ENCODE measurements at regions not wholly inside any gene's neighbourhood (a gene's known extent, or its start where the extent isn't known, plus 50 kb on each side); places are given as distances from the start of the nearest gene placed in this dataset.

DNA sequence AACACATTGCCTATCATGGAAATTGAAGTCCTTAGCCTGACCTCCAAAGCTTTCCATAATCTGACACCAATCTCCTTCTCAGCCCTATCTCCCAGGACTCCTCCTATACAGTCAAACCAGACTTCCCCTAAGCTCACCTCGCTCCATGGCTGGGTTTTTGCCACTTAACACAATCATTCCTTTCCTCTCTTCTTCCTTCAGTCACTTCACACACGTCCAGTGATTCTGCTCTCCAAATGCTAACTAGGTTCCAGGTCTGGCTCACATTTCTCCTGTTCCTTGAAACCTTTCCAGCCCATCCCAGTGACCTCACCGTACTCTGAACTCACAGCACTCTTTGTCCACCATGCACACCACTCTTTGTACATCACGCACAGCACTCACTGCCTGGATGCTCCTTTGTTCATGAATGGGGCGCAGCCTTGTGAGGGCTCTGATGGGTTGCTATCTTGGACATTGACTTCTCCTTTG is 98.4 kb downstream of the GLUL start (continued):
- no peak for TF ChIP-seq ZNF510 (CRISPR knock-in tag; IDR thresholded peaks at IDR 0.05; ENCODE audit: low read depth)
- TF ChIP-seq ZBTB38 (CRISPR knock-in tag; IDR thresholded peaks at IDR 0.05) = peak; percentile 68; the same call in 1 of the 2 replicates
- no peak; the same call in 1 of the 2 replicates for TF ChIP-seq YEATS4 (CRISPR knock-in tag; IDR thresholded peaks at IDR 0.05; ENCODE audit: borderline replicate concordance)
- 0 out of 2 replicates have a peak, but pooled peaks have one; percentile 49 for TF ChIP-seq ZNF614 (CRISPR knock-in tag; IDR thresholded peaks at IDR 0.05; ENCODE audit: borderline replicate concordance)
- TF ChIP-seq, protein P1, sequence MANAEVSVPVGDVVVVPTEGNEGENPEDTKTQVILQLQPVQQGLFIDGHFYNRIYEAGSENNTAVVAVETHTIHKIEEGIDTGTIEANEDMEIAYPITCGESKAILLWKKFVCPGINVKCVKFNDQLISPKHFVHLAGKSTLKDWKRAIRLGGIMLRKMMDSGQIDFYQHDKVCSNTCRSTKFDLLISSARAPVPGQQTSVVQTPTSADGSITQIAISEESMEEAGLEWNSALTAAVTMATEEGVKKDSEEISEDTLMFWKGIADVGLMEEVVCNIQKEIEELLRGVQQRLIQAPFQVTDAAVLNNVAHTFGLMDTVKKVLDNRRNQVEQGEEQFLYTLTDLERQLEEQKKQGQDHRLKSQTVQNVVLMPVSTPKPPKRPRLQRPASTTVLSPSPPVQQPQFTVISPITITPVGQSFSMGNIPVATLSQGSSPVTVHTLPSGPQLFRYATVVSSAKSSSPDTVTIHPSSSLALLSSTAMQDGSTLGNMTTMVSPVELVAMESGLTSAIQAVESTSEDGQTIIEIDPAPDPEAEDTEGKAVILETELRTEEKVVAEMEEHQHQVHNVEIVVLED (CRISPR knock-in tag; IDR thresholded peaks at IDR 0.05; ENCODE audit: borderline replicate concordance) = peak; percentile 26; the same call in 1 of the 2 replicates
- no peak for TF ChIP-seq DR1 (CRISPR knock-in tag; IDR thresholded peaks at IDR 0.05)
- no peak for TF ChIP-seq ZBTB7A (CRISPR knock-in tag; IDR thresholded peaks at IDR 0.05)
- TF ChIP-seq ZNF543 (CRISPR knock-in tag; IDR thresholded peaks at IDR 0.05) = no peak
- TF ChIP-seq, protein P2, sequence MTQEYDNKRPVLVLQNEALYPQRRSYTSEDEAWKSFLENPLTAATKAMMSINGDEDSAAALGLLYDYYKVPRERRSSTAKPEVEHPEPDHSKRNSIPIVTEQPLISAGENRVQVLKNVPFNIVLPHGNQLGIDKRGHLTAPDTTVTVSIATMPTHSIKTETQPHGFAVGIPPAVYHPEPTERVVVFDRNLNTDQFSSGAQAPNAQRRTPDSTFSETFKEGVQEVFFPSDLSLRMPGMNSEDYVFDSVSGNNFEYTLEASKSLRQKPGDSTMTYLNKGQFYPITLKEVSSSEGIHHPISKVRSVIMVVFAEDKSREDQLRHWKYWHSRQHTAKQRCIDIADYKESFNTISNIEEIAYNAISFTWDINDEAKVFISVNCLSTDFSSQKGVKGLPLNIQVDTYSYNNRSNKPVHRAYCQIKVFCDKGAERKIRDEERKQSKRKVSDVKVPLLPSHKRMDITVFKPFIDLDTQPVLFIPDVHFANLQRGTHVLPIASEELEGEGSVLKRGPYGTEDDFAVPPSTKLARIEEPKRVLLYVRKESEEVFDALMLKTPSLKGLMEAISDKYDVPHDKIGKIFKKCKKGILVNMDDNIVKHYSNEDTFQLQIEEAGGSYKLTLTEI (CRISPR knock-in tag; conservative IDR thresholded peaks at IDR 0.05) = no peak
- peak; percentile 39; the same call in 1 of the 2 replicates for TF ChIP-seq POGZ (CRISPR knock-in tag; IDR thresholded peaks at IDR 0.05)
- TF ChIP-seq SMYD3 (CRISPR knock-in tag; IDR thresholded peaks at IDR 0.05) = no peak
- TF ChIP-seq DNMT3B (CRISPR knock-in tag; conservative IDR thresholded peaks at IDR 0.05) = no peak
- TF ChIP-seq ZNF577 (CRISPR knock-in tag; IDR thresholded peaks at IDR 0.05; ENCODE audit: borderline replicate concordance, low read depth) = no peak
- no peak for TF ChIP-seq SP2 (CRISPR knock-in tag; IDR thresholded peaks at IDR 0.05)
- no peak for TF ChIP-seq ZSCAN25 (CRISPR knock-in tag; IDR thresholded peaks at IDR 0.05)
- TF ChIP-seq, protein P3, sequence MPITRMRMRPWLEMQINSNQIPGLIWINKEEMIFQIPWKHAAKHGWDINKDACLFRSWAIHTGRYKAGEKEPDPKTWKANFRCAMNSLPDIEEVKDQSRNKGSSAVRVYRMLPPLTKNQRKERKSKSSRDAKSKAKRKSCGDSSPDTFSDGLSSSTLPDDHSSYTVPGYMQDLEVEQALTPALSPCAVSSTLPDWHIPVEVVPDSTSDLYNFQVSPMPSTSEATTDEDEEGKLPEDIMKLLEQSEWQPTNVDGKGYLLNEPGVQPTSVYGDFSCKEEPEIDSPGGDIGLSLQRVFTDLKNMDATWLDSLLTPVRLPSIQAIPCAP (CRISPR knock-in tag; IDR thresholded peaks at IDR 0.05; ENCODE audit: low read depth) = no peak
- peak; percentile 81; the same call in 1 of the 2 replicates for TF ChIP-seq NCOA1 (CRISPR knock-in tag; IDR thresholded peaks at IDR 0.05)
- peak; percentile 28; the same call in 1 of the 2 replicates for TF ChIP-seq ZNF746 (CRISPR knock-in tag; IDR thresholded peaks at IDR 0.05)
- TF ChIP-seq ZMAT3 (CRISPR knock-in tag; conservative IDR thresholded peaks at IDR 0.05) = no peak; the same call in 1 of the 2 replicates
- TF ChIP-seq ZKSCAN8 (CRISPR knock-in tag; IDR thresholded peaks at IDR 0.05; ENCODE audit: borderline replicate concordance) = peak; percentile 60; the same call in 1 of the 2 replicates
- no peak for TF ChIP-seq NCOA5 (CRISPR knock-in tag; IDR thresholded peaks at IDR 0.05)
- TF ChIP-seq, protein P4, sequence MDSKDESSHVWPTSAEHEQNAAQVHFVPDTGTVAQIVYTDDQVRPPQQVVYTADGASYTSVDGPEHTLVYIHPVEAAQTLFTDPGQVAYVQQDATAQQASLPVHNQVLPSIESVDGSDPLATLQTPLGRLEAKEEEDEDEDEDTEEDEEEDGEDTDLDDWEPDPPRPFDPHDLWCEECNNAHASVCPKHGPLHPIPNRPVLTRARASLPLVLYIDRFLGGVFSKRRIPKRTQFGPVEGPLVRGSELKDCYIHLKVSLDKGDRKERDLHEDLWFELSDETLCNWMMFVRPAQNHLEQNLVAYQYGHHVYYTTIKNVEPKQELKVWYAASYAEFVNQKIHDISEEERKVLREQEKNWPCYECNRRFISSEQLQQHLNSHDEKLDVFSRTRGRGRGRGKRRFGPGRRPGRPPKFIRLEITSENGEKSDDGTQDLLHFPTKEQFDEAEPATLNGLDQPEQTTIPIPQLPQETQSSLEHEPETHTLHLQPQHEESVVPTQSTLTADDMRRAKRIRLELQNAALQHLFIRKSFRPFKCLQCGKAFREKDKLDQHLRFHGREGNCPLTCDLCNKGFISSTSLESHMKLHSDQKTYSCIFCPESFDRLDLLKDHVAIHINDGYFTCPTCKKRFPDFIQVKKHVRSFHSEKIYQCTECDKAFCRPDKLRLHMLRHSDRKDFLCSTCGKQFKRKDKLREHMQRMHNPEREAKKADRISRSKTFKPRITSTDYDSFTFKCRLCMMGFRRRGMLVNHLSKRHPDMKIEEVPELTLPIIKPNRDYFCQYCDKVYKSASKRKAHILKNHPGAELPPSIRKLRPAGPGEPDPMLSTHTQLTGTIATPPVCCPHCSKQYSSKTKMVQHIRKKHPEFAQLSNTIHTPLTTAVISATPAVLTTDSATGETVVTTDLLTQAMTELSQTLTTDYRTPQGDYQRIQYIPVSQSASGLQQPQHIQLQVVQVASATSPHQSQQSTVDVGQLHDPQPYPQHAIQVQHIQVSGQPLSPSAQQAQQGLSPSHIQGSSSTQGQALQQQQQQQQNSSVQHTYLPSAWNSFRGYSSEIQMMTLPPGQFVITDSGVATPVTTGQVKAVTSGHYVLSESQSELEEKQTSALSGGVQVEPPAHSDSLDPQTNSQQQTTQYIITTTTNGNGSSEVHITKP (CRISPR knock-in tag; IDR thresholded peaks at IDR 0.05; ENCODE audit: low read depth) = 0 out of 2 replicates have a peak, but pooled peaks have one; percentile 40
- no peak for TF ChIP-seq EHMT2 (IDR thresholded peaks at IDR 0.05; ENCODE audit: borderline replicate concordance, low read depth, low read length)
- TF ChIP-seq NR2C2 (CRISPR knock-in tag; IDR thresholded peaks at IDR 0.05; ENCODE audit: borderline replicate concordance) = no peak; the same call in 1 of the 2 replicates
